ENCODE measurements at regions not wholly inside any gene's neighbourhood (a gene's known extent, or its start where the extent isn't known, plus 50 kb on each side); places are given as distances from the start of the nearest gene placed in this dataset.

GRCh38 chr4:156085100-156085499 lies 131.4 kb upstream of the CTSO start:
- peaks cover 2% of the 10 kb centered on the region for H3K27me3 Mint-ChIP-seq (ENCODE audit: low read depth)
- no peaks in the 10 kb centered on the region for H3K9me3 Mint-ChIP-seq
- H3K27ac Mint-ChIP-seq: no peak overlapping the region
- intact Hi-C loops (cut with micrococcal nuclease): no loop called here
- DNase-seq: no peak
- CTCF ChIA-PET: no interaction called here
- no peaks in the 10 kb centered on the region for H3K4me1 Mint-ChIP-seq (ENCODE audit: low read depth)
- no peak overlapping the region for H3K4me3 Mint-ChIP-seq
- H3K36me3 Mint-ChIP-seq (ENCODE audit: low read depth): no peaks in the 10 kb centered on the region

GRCh38 chr4:156084373-156084772 lies 130.7 kb upstream of the CTSO start:
- intact Hi-C loops (cut with micrococcal nuclease): no loop called here
- Mint-ChIP-seq H3K4me1 (ENCODE audit: low read depth) (no peaks in the 10 kb centered on the region), H3K9me3 (no peaks in the 10 kb centered on the region), H3K4me3 (no peak overlapping the region), H3K27me3 (ENCODE audit: low read depth) (peaks cover 2% of the 10 kb centered on the region), H3K27ac (no peak overlapping the region), H3K36me3 (ENCODE audit: low read depth) (no peaks in the 10 kb centered on the region)
- CTCF ChIA-PET: no interaction called here
- DNase-seq: no peak

GRCh38 chr4:156073976-156074375 lies 120.3 kb upstream of the CTSO start:
- no peaks in the 10 kb centered on the region for H3K36me3 Mint-ChIP-seq (ENCODE audit: low read depth)
- no peaks in the 10 kb centered on the region for H3K9me3 Mint-ChIP-seq
- no peaks in the 10 kb centered on the region for H3K27me3 Mint-ChIP-seq (ENCODE audit: low read depth)
- intact Hi-C loops (cut with micrococcal nuclease): no loop called here
- H3K27ac Mint-ChIP-seq: no peak overlapping the region
- H3K4me3 Mint-ChIP-seq: no peak overlapping the region
- H3K4me1 Mint-ChIP-seq (ENCODE audit: low read depth): no peaks in the 10 kb centered on the region
- CTCF ChIA-PET: interaction anchor here (0.6 kb wide), 1 partner anchor 279 kb away, joined by 4 read pairs; no protein-coding TSS in a partner anchor
- DNase-seq: no peak

GRCh38 chr4:156060661-156061060 lies 107.0 kb upstream of the CTSO start:
- no peak overlapping the region for H3K27ac Mint-ChIP-seq
- H3K9me3 Mint-ChIP-seq: no peaks in the 10 kb centered on the region
- no peak for DNase-seq
- no peaks in the 10 kb centered on the region for H3K36me3 Mint-ChIP-seq (ENCODE audit: low read depth)
- no peak overlapping the region for H3K4me3 Mint-ChIP-seq
- H3K4me1 Mint-ChIP-seq (ENCODE audit: low read depth): no peaks in the 10 kb centered on the region
- intact Hi-C loops (cut with micrococcal nuclease): no loop called here
- H3K27me3 Mint-ChIP-seq (ENCODE audit: low read depth): no peaks in the 10 kb centered on the region
- CTCF ChIA-PET: no interaction called here

- no peaks in the 10 kb centered on the region for H3K27me3 Mint-ChIP-seq (ENCODE audit: low read depth)
- no peak for DNase-seq
- H3K36me3 Mint-ChIP-seq (ENCODE audit: low read depth): no peaks in the 10 kb centered on the region
- no peak overlapping the region for H3K4me3 Mint-ChIP-seq
- no peaks in the 10 kb centered on the region for H3K4me1 Mint-ChIP-seq (ENCODE audit: low read depth)
- intact Hi-C loops (cut with micrococcal nuclease): no loop called here
- CTCF ChIA-PET: no interaction called here
- no peak overlapping the region for H3K27ac Mint-ChIP-seq
- H3K9me3 Mint-ChIP-seq: peaks cover 2% of the 10 kb centered on the region
These were observed 99.5 kb upstream of the CTSO start for GRCh38 chr4:156053174-156053573.

GRCh38 chr4:156052116-156052515 lies 98.5 kb upstream of the CTSO start:
- Mint-ChIP-seq H3K9me3 (peaks cover 2% of the 10 kb centered on the region), H3K27ac (no peak overlapping the region), H3K4me1 (ENCODE audit: low read depth) (no peaks in the 10 kb centered on the region), H3K4me3 (no peak overlapping the region), H3K36me3 (ENCODE audit: low read depth) (no peaks in the 10 kb centered on the region), H3K27me3 (ENCODE audit: low read depth) (no peaks in the 10 kb centered on the region)
- intact Hi-C loops (cut with micrococcal nuclease): no loop called here
- CTCF ChIA-PET: no interaction called here
- DNase-seq: no peak

- no peaks in the 10 kb centered on the region for H3K36me3 Mint-ChIP-seq (ENCODE audit: low read depth)
- DNase-seq: no peak
- intact Hi-C loops (cut with micrococcal nuclease): no loop called here
- no peak overlapping the region for H3K4me3 Mint-ChIP-seq
- H3K27me3 Mint-ChIP-seq (ENCODE audit: low read depth): peaks cover 16% of the 10 kb centered on the region
- CTCF ChIA-PET: no interaction called here
- H3K9me3 Mint-ChIP-seq: peaks cover 5% of the 10 kb centered on the region
- no peaks in the 10 kb centered on the region for H3K4me1 Mint-ChIP-seq (ENCODE audit: low read depth)
- H3K27ac Mint-ChIP-seq: no peak overlapping the region
These were observed 85.1 kb upstream of the CTSO start for GRCh38 chr4:156038772-156039171.

GRCh38 chr4:156036496-156036895 lies 82.8 kb upstream of the CTSO start:
- H3K4me3 Mint-ChIP-seq: no peak overlapping the region
- CTCF ChIA-PET: no interaction called here
- no peaks in the 10 kb centered on the region for H3K36me3 Mint-ChIP-seq (ENCODE audit: low read depth)
- no peak for DNase-seq
- intact Hi-C loops (cut with micrococcal nuclease): no loop called here
- peaks cover 16% of the 10 kb centered on the region for H3K27me3 Mint-ChIP-seq (ENCODE audit: low read depth)
- no peak overlapping the region for H3K27ac Mint-ChIP-seq
- no peaks in the 10 kb centered on the region for H3K4me1 Mint-ChIP-seq (ENCODE audit: low read depth)
- H3K9me3 Mint-ChIP-seq: no peaks in the 10 kb centered on the region

- CTCF ChIA-PET: no interaction called here
These were observed 76.0 kb upstream of the CTSO start for GRCh38 chr4:156029691-156030090.

GRCh38 chr4:156021298-156021697 lies 67.6 kb upstream of the CTSO start:
- H3K9me3 Mint-ChIP-seq: no peaks in the 10 kb centered on the region
- H3K27ac Mint-ChIP-seq: no peak overlapping the region
- intact Hi-C loops (cut with micrococcal nuclease): no loop called here
- CTCF ChIA-PET: no interaction called here
- H3K36me3 Mint-ChIP-seq (ENCODE audit: low read depth): no peaks in the 10 kb centered on the region
- no peak for DNase-seq
- H3K4me1 Mint-ChIP-seq (ENCODE audit: low read depth): no peaks in the 10 kb centered on the region
- H3K4me3 Mint-ChIP-seq: no peak overlapping the region
- H3K27me3 Mint-ChIP-seq (ENCODE audit: low read depth): peaks cover 2% of the 10 kb centered on the region

More at GRCh38 chr4:156029691-156030090, 76.0 kb upstream of the CTSO start:
- Mint-ChIP-seq H3K27me3 (ENCODE audit: low read depth) (peaks cover 5% of the 10 kb centered on the region), H3K4me1 (ENCODE audit: low read depth) (no peaks in the 10 kb centered on the region), H3K36me3 (ENCODE audit: low read depth) (no peaks in the 10 kb centered on the region), H3K4me3 (no peak overlapping the region), H3K9me3 (no peaks in the 10 kb centered on the region), H3K27ac (no peak overlapping the region)
- DNase-seq: no peak
- intact Hi-C loops (cut with micrococcal nuclease): no loop called here

- CTCF ChIA-PET: interaction anchor here (0.7 kb wide), 1 partner anchor 16 kb away, joined by 3 read pairs; no protein-coding TSS in a partner anchor
- intact Hi-C loops (cut with micrococcal nuclease): no loop called here
- no peak for DNase-seq
- Mint-ChIP-seq H3K4me3 (no peak overlapping the region), H3K36me3 (ENCODE audit: low read depth) (no peaks in the 10 kb centered on the region), H3K9me3 (no peaks in the 10 kb centered on the region), H3K4me1 (ENCODE audit: low read depth) (no peaks in the 10 kb centered on the region), H3K27me3 (ENCODE audit: low read depth) (no peaks in the 10 kb centered on the region), H3K27ac (no peak overlapping the region)
These were observed 65.6 kb upstream of the CTSO start for GRCh38 chr4:156019246-156019645.

GRCh38 chr4:156018383-156018782 lies 64.7 kb upstream of the CTSO start:
- H3K4me3 Mint-ChIP-seq: no peak overlapping the region
- H3K27ac Mint-ChIP-seq: no peak overlapping the region

GRCh38 chr4:156015781-156016180 lies 62.1 kb upstream of the CTSO start:
- CTCF ChIA-PET: interaction anchor here (0.6 kb wide), 1 partner anchor 62 kb away, joined by 4 read pairs; no protein-coding TSS in a partner anchor
- DNase-seq: no peak
- no peaks in the 10 kb centered on the region for H3K9me3 Mint-ChIP-seq
- intact Hi-C loops (cut with micrococcal nuclease): no loop called here
- no peaks in the 10 kb centered on the region for H3K27me3 Mint-ChIP-seq (ENCODE audit: low read depth)
- no peak overlapping the region for H3K4me3 Mint-ChIP-seq
- H3K27ac Mint-ChIP-seq: no peak overlapping the region
- no peaks in the 10 kb centered on the region for H3K4me1 Mint-ChIP-seq (ENCODE audit: low read depth)
- no peaks in the 10 kb centered on the region for H3K36me3 Mint-ChIP-seq (ENCODE audit: low read depth)

More at GRCh38 chr4:156018383-156018782, 64.7 kb upstream of the CTSO start:
- Mint-ChIP-seq H3K9me3 (no peaks in the 10 kb centered on the region), H3K27me3 (ENCODE audit: low read depth) (no peaks in the 10 kb centered on the region), H3K4me1 (ENCODE audit: low read depth) (no peaks in the 10 kb centered on the region), H3K36me3 (ENCODE audit: low read depth) (no peaks in the 10 kb centered on the region)
- DNase-seq: no peak
- intact Hi-C loops (cut with micrococcal nuclease): no loop called here
- CTCF ChIA-PET: no interaction called here

GRCh38 chr4:156006192-156006591 lies 52.5 kb upstream of the CTSO start:
- no peak for DNase-seq
- intact Hi-C loops (cut with micrococcal nuclease): no loop called here
- Mint-ChIP-seq H3K36me3 (ENCODE audit: low read depth) (no peaks in the 10 kb centered on the region), H3K4me1 (ENCODE audit: low read depth) (no peaks in the 10 kb centered on the region), H3K4me3 (no peak overlapping the region), H3K9me3 (no peaks in the 10 kb centered on the region), H3K27ac (no peak overlapping the region), H3K27me3 (ENCODE audit: low read depth) (peaks cover 18% of the 10 kb centered on the region)
- CTCF ChIA-PET: no interaction called here
